Erythroblast (primary cell): ENCODE measurements at regions not wholly inside any gene's neighbourhood (a gene's known extent, or its start where the extent isn't known, plus 50 kb on each side); places are given as distances from the start of the nearest gene placed in this dataset.

Experiments used
- GATA1 ChIP-seq: IDR thresholded peaks from 2 replicates; pipeline ENCODE4 v1.6.1; 2011; ENCODE audit warnings: low read depth, mild to moderate bottlenecking, control low read depth, low read length, moderate library complexity
- POLR2A ChIP-seq: IDR thresholded peaks from 2 replicates; pipeline ENCODE4 v1.6.1; 2011; ENCODE audit warnings: mild to moderate bottlenecking, low read length

- no peak for TF ChIP-seq POLR2A
- no peak for TF ChIP-seq GATA1
Observed at GRCh38 chr5:133792024-133792423, 176.4 kb downstream of the C5orf15 start.
